ENCODE measurements at regions not wholly inside any gene's neighbourhood (a gene's known extent, or its start where the extent isn't known, plus 50 kb on each side); places are given as distances from the start of the nearest gene placed in this dataset.

DNA sequence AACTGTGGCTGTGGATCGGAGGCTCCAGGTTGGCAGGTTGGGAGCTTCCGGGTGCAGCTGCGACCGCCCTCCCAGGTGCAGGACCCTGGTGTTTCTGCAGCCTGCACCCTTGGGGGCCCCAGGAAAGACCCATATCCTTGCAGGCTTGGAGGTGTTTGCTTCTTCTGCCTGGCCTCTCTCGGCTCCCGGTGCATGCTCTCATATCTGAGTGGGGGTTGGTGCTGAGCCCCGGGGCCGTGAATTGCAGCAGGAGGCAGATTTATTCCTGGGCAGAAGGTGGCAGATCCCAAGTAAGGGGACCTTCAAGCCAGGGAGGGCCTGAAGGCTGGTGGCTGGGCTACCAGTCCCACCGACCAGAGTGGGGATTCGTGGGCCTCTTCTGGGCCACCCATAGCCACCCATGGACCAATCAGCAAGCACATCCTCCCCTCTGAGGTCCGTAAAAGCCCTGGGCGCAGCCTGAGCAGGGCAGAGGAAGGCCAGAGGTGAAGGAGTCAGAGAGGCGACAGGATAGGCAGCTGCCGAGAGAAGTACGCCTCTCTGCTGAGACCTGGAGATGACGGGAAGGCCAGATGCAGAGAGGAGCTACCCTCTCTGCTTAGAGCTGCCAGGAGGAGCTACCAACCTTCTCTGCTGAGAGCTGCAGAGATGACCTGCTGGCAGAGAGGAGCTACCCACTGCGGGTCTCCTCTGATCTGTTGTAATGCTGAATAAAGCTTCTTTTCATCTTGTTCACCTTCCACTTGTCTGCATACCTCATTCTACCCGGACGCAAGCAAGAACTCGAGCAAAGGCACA lies 1279.0 kb upstream of the LRRTM1 start:
- Histone ChIP-seq H3K36me3 (ENCODE audit: low read depth, low read length) (no peaks in the 10 kb centered on the region), H2AFZ (ENCODE audit: low read length) (no peak overlapping the region), H4K20me1 (ENCODE audit: low read length) (no peaks in the 10 kb centered on the region), H3K9ac (ENCODE audit: low read length) (no peak overlapping the region), H3K9me2 (replicated peaks; ENCODE audit: low read length) (no peaks in the 10 kb centered on the region), H3K27ac (ENCODE audit: low read length) (no peak overlapping the region), H3K4me1 (ENCODE audit: insufficient read depth, low read length) (peaks cover 7% of the 10 kb centered on the region; the same call in 1 of the 2 replicates), H3K9me3 (ENCODE audit: low read length) (no peaks in the 10 kb centered on the region), H3K4me2 (ENCODE audit: low read length) (no peak overlapping the region), H3F3A (ENCODE audit: low read length, unreplicated experiment) (no peaks in the 10 kb centered on the region), H3K4me3 (ENCODE audit: low read length) (no peak overlapping the region), H3K27me3 (ENCODE audit: low read length) (no peaks in the 10 kb centered on the region), H3K79me2 (ENCODE audit: low read length) (no peaks in the 10 kb centered on the region)
- ChIA-PET POLR2A (ENCODE audit: unreplicated experiment) (no interaction called here), CTCF (no interaction called here)
- TF ChIP-seq, protein P1, sequence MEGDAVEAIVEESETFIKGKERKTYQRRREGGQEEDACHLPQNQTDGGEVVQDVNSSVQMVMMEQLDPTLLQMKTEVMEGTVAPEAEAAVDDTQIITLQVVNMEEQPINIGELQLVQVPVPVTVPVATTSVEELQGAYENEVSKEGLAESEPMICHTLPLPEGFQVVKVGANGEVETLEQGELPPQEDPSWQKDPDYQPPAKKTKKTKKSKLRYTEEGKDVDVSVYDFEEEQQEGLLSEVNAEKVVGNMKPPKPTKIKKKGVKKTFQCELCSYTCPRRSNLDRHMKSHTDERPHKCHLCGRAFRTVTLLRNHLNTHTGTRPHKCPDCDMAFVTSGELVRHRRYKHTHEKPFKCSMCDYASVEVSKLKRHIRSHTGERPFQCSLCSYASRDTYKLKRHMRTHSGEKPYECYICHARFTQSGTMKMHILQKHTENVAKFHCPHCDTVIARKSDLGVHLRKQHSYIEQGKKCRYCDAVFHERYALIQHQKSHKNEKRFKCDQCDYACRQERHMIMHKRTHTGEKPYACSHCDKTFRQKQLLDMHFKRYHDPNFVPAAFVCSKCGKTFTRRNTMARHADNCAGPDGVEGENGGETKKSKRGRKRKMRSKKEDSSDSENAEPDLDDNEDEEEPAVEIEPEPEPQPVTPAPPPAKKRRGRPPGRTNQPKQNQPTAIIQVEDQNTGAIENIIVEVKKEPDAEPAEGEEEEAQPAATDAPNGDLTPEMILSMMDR (conservative IDR thresholded peaks at IDR 0.05; ENCODE audit: low read depth, low read length), result no peak
- TF ChIP-seq EZH2phosphoT487 (IDR thresholded peaks at IDR 0.05; ENCODE audit: borderline replicate concordance, low read length) (no peak), EZH2 (IDR thresholded peaks at IDR 0.05; ENCODE audit: low read length, unreplicated experiment) (no peak)
- BruUV-seq (replicated peaks), result no TSS peak
- DNase-seq (no peak), ATAC-seq (no peak)
- intact Hi-C loops (cut with micrococcal nuclease), result no loop called here

DNA sequence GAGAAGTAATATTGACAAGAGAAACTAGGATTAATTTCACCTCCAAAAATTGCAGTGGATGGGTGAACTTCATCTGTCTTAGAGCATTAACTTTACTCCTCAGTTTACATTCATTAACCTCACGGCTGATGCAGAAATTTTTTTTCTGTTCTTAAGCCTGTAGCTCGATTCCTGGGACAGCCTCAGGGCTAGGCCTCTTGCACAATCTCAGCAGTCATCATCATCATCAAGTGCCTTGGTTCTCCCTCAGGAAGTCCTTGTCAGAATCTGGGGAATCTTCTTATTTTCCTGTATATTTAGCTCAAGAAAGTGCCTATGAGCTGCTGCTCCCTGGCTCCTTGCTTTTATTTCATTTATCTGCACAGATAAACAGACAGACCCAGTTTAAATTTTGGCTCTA lies 1272.2 kb upstream of the LRRTM1 start:
- no peak overlapping the region for H3K9ac ChIP-seq (ENCODE audit: low read length)
- ATAC-seq, result no peak
- H3K4me3 ChIP-seq (ENCODE audit: low read length), result no peak overlapping the region
- no peak overlapping the region for H2AFZ ChIP-seq (ENCODE audit: low read length)
- no peaks in the 10 kb centered on the region for H3K36me3 ChIP-seq (ENCODE audit: low read depth, low read length)
- no peaks in the 10 kb centered on the region for H3K9me3 ChIP-seq (ENCODE audit: low read length)
- ChIA-PET CTCF (no interaction called here), POLR2A (ENCODE audit: unreplicated experiment) (no interaction called here)
- H3K27me3 ChIP-seq (ENCODE audit: low read length), result no peaks in the 10 kb centered on the region
- no peaks in the 10 kb centered on the region for H3K79me2 ChIP-seq (ENCODE audit: low read length)
- no peaks in the 10 kb centered on the region for H3F3A ChIP-seq (ENCODE audit: low read length, unreplicated experiment)
- TF ChIP-seq, protein P1 (conservative IDR thresholded peaks at IDR 0.05; ENCODE audit: low read depth, low read length), result no peak
- TF ChIP-seq EZH2 (IDR thresholded peaks at IDR 0.05; ENCODE audit: low read length, unreplicated experiment), result no peak
- TF ChIP-seq EZH2phosphoT487 (IDR thresholded peaks at IDR 0.05; ENCODE audit: borderline replicate concordance, low read length), result no peak
- no peak for DNase-seq
- no peaks in the 10 kb centered on the region for H4K20me1 ChIP-seq (ENCODE audit: low read length)
- no peak overlapping the region for H3K27ac ChIP-seq (ENCODE audit: low read length)
- no peak overlapping the region for H3K4me2 ChIP-seq (ENCODE audit: low read length)
- intact Hi-C loops (cut with micrococcal nuclease), result no loop called here
- BruUV-seq (replicated peaks), result no TSS peak
- no peaks in the 10 kb centered on the region for H3K9me2 ChIP-seq (replicated peaks; ENCODE audit: low read length)
- no peaks in the 10 kb centered on the region for H3K4me1 ChIP-seq (ENCODE audit: insufficient read depth, low read length)

DNA sequence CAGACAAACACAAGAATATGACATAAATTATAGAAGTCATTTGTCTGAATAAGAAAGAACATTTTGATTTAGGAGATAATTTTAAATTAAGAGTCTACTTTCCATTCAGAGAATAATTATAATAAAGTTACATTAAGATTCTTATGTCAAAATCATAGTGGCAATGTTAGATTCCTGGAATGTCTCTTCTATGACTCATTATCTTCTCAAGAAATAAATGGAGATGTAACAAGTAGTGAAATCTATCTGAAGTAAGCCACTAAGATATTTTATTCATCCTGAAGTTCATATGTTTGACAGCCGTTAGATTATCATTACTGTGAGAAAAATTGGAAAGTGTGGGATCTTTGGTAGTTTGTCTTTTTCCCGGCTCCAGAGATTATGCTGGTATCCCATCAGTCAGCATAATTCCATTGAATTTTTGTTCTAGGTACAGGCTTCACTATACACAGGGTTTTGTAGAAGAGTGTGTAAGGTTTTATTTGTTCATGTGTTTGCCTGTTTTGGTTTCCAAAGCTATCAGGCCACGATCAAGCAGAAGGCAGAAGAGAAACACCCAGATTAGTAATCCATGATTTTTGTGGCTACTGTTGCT lies 1246.6 kb upstream of the LRRTM1 start:
- Histone ChIP-seq H3K4me1 (ENCODE audit: insufficient read depth, low read length) (peaks cover 13% of the 10 kb centered on the region), H4K20me1 (ENCODE audit: low read length) (no peaks in the 10 kb centered on the region), H3K79me2 (ENCODE audit: low read length) (no peaks in the 10 kb centered on the region), H3K36me3 (ENCODE audit: low read depth, low read length) (no peaks in the 10 kb centered on the region), H3K4me2 (ENCODE audit: low read length) (no peak overlapping the region), H3K27ac (ENCODE audit: low read length) (no peak overlapping the region), H3F3A (ENCODE audit: low read length, unreplicated experiment) (no peaks in the 10 kb centered on the region), H3K9ac (ENCODE audit: low read length) (no peak overlapping the region), H3K9me2 (replicated peaks; ENCODE audit: low read length) (no peaks in the 10 kb centered on the region), H3K9me3 (ENCODE audit: low read length) (no peaks in the 10 kb centered on the region), H2AFZ (ENCODE audit: low read length) (no peak overlapping the region), H3K27me3 (ENCODE audit: low read length) (no peaks in the 10 kb centered on the region), H3K4me3 (ENCODE audit: low read length) (no peak overlapping the region)
- POLR2A ChIA-PET (ENCODE audit: unreplicated experiment), result no interaction called here
- DNase-seq (peak; percentile 28), ATAC-seq (0 out of 2 replicates have a peak, but pooled peaks have one; percentile 53)
- TF ChIP-seq EZH2phosphoT487 (IDR thresholded peaks at IDR 0.05; ENCODE audit: borderline replicate concordance, low read length) (no peak), EZH2 (IDR thresholded peaks at IDR 0.05; ENCODE audit: low read length, unreplicated experiment) (no peak)
- TF ChIP-seq, protein P1 (conservative IDR thresholded peaks at IDR 0.05; ENCODE audit: low read depth, low read length), result no peak
- BruUV-seq (replicated peaks), result no TSS peak
- intact Hi-C loops (cut with micrococcal nuclease), result no loop called here
- CTCF ChIA-PET, result no interaction called here
